AG10803 (cell line): ENCODE measurements at regions not wholly inside any gene's neighbourhood (a gene's known extent, or its start where the extent isn't known, plus 50 kb on each side); places are given as distances from the start of the nearest gene placed in this dataset.

Source experiments
- DNase-seq: peaks from one replicate; pipeline ENCODE4 v3.0.0; 2010; ENCODE audit warnings: low read depth
- H3K4me3 ChIP-seq: 2 replicates; pipeline ENCODE4 v1.5.1; 2011; ENCODE audit warnings: mild to moderate bottlenecking, low read length, control low read depth
- CTCF ChIP-seq: conservative IDR thresholded peaks from 2 replicates; pipeline ENCODE4 v1.5.1; 2011; ENCODE audit warnings: mild to moderate bottlenecking, low read length, control low read depth, inconsistent platforms

GRCh38 chr6:98254624-98255023 is 579.8 kb upstream of the POU3F2 start:
- H3K4me3 ChIP-seq = no peak overlapping the region
- no peak for DNase-seq
- no peak for TF ChIP-seq CTCF

- TF ChIP-seq CTCF = no peak
- no peak overlapping the region for H3K4me3 ChIP-seq
- DNase-seq = no peak
Measured at GRCh38 chr6:98260382-98260781, 574.0 kb upstream of the POU3F2 start.

- no peak for TF ChIP-seq CTCF
- DNase-seq = no peak
Measured at GRCh38 chr6:98272060-98272459, 562.3 kb upstream of the POU3F2 start.

GRCh38 chr6:98274691-98275090 is 559.7 kb upstream of the POU3F2 start:
- DNase-seq = no peak
- TF ChIP-seq CTCF = no peak
- H3K4me3 ChIP-seq = no peak overlapping the region

More at GRCh38 chr6:98272060-98272459, 562.3 kb upstream of the POU3F2 start:
- H3K4me3 ChIP-seq = no peak overlapping the region

GRCh38 chr6:98280492-98280891 is 553.9 kb upstream of the POU3F2 start:
- TF ChIP-seq CTCF = no peak
- DNase-seq = no peak
- no peak overlapping the region for H3K4me3 ChIP-seq

GRCh38 chr6:98286620-98287019 is 547.8 kb upstream of the POU3F2 start:
- no peak for DNase-seq
- no peak overlapping the region for H3K4me3 ChIP-seq
- no peak for TF ChIP-seq CTCF

- DNase-seq = no peak
- no peak for TF ChIP-seq CTCF
Measured at GRCh38 chr6:98287876-98288275, 546.5 kb upstream of the POU3F2 start.

More at GRCh38 chr6:98287876-98288275, 546.5 kb upstream of the POU3F2 start:
- H3K4me3 ChIP-seq = no peak overlapping the region
